Neutrophil (primary cell): ENCODE measurements at regions not wholly inside any gene's neighbourhood (a gene's known extent, or its start where the extent isn't known, plus 50 kb on each side); places are given as distances from the start of the nearest gene placed in this dataset.
A peak's percentile ranks its signal among the peaks of the same experiment; 100 is the strongest.

Experiments used
- H3K27ac ChIP-seq: fragments of 200-600 bp; sonication (generic); 2 replicates; pipeline ENCODE4 v1.5.1; 2016; ENCODE audit warnings: mild to moderate bottlenecking, moderate library complexity
- H3K27me3 ChIP-seq: fragments of 200-600 bp; sonication (generic); 2 replicates; pipeline ENCODE4 v1.6.0; 2016; ENCODE audit warnings: mild to moderate bottlenecking
- H3K36me3 ChIP-seq: fragments of 200-600 bp; sonication (generic); 2 replicates; pipeline ENCODE4 v1.5.1; 2017
- H3K4me1 ChIP-seq, 2 experiments: fragments of 200-600 bp in 1 of 2; sonication (generic) in 1 of 2; 1 replicate in 1 of 2; 2 replicates in 1 of 2; pipeline versions ENCODE4 v1.5.1 to v1.6.1; 2013 to 2016; ENCODE audit warnings: low read depth in 1 of 2, low read length in 1 of 2, mild to moderate bottlenecking in 1 of 2, moderate library complexity in 1 of 2; ENCODE audit not compliant: control insufficient read depth in 1 of 2, insufficient read depth in 1 of 2
- H3K4me3 ChIP-seq, 2 experiments: fragments of 200-600 bp in 1 of 2; sonication (generic) in 1 of 2; 1 replicate in 1 of 2; 2 replicates in 1 of 2; pipeline ENCODE4 v1.5.1; 2013 to 2016; ENCODE audit warnings: low read depth in 1 of 2, low read length in 1 of 2, mild to moderate bottlenecking in 1 of 2, moderate library complexity in 1 of 2
- H3K9me3 ChIP-seq: fragments of 200-600 bp; sonication (generic); 2 replicates; pipeline ENCODE4 v1.5.1; 2016
- TF ChIP-seq, protein P1 (sequence below): fragments of 200-600 bp; sonication (generic); IDR thresholded peaks from 2 replicates; pipeline ENCODE4 v1.5.1; 2016; ENCODE audit warnings: antibody characterized with exemption

DNA sequence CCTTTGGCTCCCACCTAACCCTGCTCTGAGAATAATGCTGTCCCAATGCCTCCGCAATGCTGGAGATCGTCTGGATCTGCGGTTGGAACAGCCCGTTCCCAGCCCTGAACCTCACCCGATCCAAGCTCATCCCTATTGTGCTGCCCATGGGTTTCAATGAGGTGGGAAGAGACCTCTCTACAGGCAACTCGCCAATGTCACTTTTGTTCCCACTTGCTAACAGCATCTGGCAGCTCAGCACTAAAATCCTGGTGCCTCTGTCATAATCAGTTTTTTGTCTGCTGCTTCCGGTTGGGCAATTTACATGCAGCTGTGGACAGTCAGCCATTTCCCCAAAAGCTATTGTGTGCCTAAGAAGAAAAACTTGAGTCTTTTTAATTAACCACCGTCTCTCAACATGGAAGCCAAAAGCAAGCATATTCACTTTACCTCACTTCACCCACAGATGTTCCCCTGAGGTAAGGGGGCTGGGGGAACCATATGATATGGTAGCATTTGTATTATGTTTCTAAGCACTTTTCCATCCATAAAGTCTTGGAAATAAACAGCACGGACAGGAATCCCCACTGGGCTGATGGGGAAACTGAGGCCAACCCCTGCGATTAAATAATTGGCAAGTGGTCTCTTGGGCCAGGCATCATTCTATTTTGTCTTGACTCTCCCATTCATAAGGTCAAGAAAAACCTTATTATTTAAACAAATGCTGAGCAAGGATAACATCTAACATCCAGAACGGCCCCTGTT is 159.2 kb upstream of the CDH5 start:
- Histone ChIP-seq H3K4me1 (peaks cover 41 to 44% of the 10 kb centered on the region in 2 experiments), H3K4me3 (peak overlapping the region; percentile 33 to 41), H3K27me3 (no peaks in the 10 kb centered on the region), H3K36me3 (no peaks in the 10 kb centered on the region), H3K27ac (peak overlapping the region; percentile 85), H3K9me3 (no peaks in the 10 kb centered on the region)
- TF ChIP-seq, protein P1, sequence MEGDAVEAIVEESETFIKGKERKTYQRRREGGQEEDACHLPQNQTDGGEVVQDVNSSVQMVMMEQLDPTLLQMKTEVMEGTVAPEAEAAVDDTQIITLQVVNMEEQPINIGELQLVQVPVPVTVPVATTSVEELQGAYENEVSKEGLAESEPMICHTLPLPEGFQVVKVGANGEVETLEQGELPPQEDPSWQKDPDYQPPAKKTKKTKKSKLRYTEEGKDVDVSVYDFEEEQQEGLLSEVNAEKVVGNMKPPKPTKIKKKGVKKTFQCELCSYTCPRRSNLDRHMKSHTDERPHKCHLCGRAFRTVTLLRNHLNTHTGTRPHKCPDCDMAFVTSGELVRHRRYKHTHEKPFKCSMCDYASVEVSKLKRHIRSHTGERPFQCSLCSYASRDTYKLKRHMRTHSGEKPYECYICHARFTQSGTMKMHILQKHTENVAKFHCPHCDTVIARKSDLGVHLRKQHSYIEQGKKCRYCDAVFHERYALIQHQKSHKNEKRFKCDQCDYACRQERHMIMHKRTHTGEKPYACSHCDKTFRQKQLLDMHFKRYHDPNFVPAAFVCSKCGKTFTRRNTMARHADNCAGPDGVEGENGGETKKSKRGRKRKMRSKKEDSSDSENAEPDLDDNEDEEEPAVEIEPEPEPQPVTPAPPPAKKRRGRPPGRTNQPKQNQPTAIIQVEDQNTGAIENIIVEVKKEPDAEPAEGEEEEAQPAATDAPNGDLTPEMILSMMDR, result no peak

DNA sequence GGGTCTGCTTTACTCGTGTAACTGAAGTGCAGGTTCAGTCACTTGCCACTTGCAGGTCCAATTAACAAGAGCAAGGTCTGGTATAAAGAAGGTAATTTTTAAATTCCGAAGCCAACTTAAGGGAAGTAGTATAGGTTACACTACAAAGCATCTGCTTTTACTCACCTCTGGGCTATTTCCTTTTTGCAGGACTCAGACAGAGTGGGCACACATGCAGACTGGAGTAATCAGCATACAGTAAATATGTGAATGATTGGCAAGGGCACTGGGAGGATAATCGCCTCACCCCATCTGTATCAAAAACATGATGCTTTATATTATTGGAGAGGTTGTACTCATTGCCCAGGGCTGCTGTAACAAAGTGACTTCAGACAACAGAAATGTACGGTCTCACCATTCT is 160.1 kb upstream of the CDH5 start:
- peak overlapping the region; percentile 85 for H3K27ac ChIP-seq
- no peaks in the 10 kb centered on the region for H3K9me3 ChIP-seq
- H3K4me1 ChIP-seq, result peaks cover 41 to 42% of the 10 kb centered on the region in 2 experiments
- no peaks in the 10 kb centered on the region for H3K27me3 ChIP-seq
- TF ChIP-seq, protein P1, result no peak
- H3K4me3 ChIP-seq, result peak overlapping the region; percentile 33 to 41
- no peaks in the 10 kb centered on the region for H3K36me3 ChIP-seq

DNA sequence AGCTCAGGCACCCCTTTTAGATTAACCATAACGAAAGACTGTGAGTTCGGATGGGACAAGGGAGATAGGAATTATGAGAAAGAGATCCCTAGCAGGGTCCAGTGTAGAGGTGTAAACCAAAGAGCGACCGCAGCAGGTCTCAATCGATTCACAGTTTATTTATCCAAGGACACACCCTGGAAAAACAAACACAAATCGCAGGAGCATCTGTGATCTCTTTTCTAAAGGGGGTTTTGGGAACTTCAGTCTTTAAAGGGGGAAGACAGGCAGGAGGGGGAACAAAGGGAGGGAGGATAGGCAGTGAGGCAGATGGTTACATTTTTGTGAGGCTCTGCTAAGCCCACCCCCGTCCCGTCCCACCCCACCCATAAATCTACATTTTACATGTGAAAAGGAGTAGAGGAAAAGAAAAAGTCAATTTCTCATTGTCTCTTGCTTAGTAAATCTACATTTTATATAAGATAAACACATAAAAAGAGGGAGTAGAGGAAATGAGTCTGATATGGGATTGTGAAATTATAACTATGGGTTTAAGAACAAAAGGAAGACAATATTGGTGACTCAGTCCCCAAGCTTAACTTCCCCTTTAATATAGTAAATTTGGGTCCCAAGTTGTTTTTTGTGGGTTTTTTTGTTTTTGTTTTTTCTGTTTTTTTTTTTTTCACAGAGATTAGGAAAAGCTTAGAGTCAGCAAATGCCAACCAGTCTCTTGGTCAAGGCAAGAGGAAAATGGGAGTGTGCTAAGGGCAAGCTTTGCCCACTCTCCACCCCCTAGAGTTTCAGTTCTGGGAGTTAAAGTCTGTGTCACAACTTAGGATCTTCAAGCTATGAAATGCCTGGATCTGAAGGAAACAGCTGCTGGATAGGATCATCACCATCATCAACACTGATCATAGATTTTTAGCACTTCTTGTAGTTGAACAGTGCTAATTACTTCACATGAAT is 160.9 kb upstream of the CDH5 start:
- peak overlapping the region; percentile 26 to 33 for H3K4me3 ChIP-seq
- H3K9me3 ChIP-seq, result no peaks in the 10 kb centered on the region
- H3K27me3 ChIP-seq, result no peaks in the 10 kb centered on the region
- H3K27ac ChIP-seq, result peak overlapping the region; percentile 85
- peaks cover 41 to 42% of the 10 kb centered on the region in 2 experiments for H3K4me1 ChIP-seq
- no peaks in the 10 kb centered on the region for H3K36me3 ChIP-seq
- TF ChIP-seq, protein P1, result no peak

DNA sequence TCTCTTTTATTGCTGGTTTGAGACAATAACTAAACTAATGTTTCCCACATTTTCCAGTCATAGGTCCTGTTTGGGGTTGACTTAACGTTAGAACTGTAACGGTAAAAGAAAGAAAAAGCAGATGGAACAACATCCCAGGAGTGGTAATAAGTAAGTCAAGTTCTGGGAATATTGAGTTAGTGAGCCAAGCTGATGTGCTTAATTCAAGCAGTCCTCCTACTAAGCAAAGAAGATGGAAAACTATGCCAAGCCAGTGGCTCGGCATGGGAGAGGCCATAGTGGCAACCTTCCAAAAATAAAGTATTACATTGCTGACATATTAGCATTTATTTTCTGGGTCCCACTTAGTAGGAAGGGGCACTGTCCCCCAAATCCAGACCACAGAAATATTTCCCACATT is 161.7 kb upstream of the CDH5 start:
- TF ChIP-seq, protein P1, result no peak
- peak overlapping the region; percentile 9 for H3K27ac ChIP-seq

DNA sequence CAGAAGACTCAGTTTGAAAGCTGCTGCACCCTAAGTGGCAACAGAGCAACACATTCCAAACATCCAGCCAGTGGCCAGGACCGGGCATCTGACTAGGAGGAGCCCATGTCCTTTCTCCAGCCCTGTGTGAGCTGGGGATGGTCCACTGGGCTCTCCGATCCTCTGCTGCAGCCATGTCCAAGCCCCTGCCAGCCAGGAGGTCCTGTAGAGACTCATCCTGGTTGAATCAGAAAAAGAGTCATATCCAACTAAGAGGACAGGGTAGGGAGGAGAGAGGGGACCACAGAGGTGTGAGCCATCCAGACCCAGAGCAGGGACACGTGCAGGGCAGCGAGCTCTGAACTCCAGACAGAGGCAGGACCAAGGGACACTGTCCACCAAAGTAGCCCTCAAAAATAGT is 163.0 kb upstream of the CDH5 start:
- TF ChIP-seq, protein P1, result no peak
- Histone ChIP-seq H3K27ac (no peak overlapping the region), H3K4me1 (peaks cover 47 to 51% of the 10 kb centered on the region in 2 experiments), H3K4me3 (no peak overlapping the region), H3K36me3 (no peaks in the 10 kb centered on the region), H3K27me3 (no peaks in the 10 kb centered on the region), H3K9me3 (no peaks in the 10 kb centered on the region)

More for the DNA sequence above, 161.7 kb upstream of the CDH5 start:
- Histone ChIP-seq H3K36me3 (no peaks in the 10 kb centered on the region), H3K9me3 (no peaks in the 10 kb centered on the region), H3K4me3 (no peak overlapping the region), H3K4me1 (peaks cover 47% of the 10 kb centered on the region in 2 experiments), H3K27me3 (no peaks in the 10 kb centered on the region)
